GM19238 (cell line): ENCODE measurements at regions not wholly inside any gene's neighbourhood (a gene's known extent, or its start where the extent isn't known, plus 50 kb on each side); places are given as distances from the start of the nearest gene placed in this dataset.

Experiments used
- DNase-seq: peaks from one replicate; pipeline ENCODE4 v3.0.0; 2011; ENCODE audit warnings: low spot score; ENCODE audit not compliant: insufficient read length

DNA sequence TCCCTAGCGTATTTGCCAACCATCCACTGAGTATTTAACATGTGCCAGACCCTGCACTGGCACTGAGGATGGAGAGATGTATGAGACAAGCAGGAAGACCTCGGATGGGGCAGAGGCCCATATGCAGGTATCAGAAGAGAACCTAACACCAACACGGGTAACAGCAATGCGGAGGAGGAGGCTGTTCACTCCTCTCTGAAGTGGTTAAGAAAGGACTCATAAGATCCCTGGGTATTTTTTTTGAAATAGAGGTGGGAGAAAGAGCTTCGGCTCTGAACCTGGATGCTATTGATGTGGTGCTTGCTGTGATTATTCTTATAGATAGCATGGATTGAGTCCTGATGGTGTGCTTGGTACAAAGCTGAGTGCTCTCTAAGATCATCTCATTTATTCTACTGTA is 418.3 kb downstream of the LPIN1 start:
- no peak for DNase-seq

DNA sequence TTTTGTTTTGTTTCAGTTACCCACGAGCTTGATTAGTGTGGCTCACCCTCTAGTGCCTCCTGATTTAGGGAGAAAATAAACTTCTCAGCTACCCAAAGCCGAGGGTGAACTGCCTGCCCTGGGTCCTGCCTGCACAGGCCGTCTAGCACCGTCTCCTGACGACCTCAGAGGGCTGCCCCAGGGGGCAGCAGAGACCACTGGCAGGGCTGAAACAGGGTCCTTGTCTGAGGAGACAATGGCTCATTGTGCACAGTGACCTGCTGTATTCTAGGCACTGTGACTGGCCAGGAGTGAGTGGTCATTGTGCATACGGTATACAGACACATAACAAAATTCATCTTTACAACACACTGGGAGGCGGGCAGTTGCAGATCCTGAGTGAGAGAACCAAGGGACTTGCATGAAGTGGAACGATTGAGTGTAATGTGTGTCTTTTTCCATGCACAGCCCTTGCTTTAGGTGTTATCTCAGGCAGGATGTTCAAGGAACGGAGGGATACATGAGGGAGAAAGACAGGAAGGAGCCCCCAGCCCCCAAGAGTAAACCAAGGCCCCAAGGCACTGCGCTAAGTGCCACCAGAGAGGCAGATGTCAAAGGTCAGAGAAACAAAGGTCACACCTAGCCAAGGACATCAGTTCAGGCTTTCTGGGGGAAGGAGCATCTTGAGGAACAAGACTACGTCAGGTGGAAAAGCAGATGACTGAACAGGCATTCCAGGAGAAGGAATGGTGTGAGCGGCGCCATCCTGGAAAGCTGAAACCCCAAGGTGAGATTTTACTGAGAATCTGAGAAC is 421.3 kb downstream of the LPIN1 start:
- no peak for DNase-seq

DNA sequence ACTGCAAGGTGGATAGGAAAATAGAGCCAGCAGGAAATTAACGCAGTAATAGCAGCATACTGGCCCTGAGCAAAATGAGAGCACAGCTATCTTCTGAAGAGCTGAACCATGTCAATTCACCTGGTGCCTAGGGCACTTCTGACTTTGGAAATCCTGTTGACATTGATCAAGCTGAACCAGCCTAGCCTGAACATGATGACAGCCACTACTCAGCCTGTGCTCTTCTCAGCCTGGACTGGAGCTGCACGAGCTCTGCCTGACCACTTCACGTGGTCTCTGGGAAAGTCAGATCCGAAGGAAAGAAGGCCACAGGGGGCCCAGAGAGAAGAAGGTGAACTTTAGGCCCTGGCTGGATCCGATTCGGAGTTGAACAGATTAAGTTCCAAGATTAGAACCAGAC is 421.9 kb downstream of the LPIN1 start:
- no peak for DNase-seq

DNA sequence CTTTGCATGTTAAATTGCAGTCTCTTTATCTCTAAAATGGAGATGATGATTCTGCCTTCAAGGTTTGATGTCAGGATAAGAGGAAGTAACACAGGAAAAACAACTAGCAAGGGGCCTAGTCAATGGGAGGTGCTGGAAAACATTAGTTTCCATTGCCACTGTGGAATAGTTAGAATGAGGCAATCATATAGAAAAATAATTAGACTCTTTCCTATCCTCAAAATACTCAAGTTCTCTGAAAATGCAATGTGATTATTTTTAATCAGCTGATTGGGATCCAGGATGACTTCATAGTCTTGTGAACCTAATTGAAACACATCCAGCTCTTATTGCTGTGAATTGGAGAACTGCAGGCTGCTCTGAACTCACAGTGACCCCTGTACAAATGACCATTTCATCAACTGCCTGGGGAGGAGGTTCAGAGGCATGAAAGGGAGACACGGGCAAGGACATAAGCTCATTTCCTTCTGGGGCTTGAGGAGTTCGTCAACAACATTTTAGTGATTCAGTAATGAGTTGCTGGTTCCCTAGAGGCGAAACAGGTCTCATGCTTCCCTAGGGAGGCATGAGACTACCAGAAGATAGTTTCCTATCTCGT is 422.5 kb downstream of the LPIN1 start:
- no peak for DNase-seq

DNA sequence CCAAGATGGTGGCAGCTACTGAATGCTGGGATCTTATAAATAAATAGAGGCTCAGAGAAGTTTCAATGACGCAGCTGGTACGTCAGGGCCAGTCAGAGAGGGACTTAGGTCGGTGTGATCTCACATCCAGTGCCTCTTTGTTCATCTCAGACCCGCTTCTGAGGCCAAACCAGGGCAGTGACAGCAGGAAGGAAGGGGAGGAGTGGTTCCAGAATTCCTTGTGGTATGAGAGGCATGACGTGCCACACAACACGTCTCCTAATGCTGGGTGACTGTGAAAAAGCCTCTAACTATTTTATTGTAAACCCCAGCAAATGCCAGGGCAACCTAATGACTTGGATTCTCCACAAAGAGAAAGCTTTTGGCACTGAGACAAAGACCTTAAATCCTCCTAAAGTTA is 423.3 kb downstream of the LPIN1 start:
- no peak for DNase-seq

DNA sequence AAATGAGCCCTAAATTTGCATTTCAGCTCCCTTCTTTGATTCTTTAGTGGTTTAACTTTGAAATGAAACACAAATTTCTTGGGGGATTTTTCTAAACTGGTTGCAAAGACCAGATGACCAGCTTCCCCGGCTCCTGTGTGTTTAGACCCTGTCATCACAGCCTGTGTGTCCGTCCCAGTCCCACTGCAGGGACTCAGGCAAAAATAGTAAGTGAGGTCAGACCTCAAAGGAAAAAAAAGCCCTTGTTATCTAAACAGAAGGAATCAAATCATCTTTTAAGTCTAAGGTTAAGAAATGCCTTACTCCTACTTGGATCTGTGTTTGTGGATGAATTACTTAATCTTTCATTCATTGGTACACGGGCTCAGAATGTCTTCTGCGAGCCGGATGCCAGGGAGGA is 423.7 kb downstream of the LPIN1 start:
- no peak for DNase-seq

DNA sequence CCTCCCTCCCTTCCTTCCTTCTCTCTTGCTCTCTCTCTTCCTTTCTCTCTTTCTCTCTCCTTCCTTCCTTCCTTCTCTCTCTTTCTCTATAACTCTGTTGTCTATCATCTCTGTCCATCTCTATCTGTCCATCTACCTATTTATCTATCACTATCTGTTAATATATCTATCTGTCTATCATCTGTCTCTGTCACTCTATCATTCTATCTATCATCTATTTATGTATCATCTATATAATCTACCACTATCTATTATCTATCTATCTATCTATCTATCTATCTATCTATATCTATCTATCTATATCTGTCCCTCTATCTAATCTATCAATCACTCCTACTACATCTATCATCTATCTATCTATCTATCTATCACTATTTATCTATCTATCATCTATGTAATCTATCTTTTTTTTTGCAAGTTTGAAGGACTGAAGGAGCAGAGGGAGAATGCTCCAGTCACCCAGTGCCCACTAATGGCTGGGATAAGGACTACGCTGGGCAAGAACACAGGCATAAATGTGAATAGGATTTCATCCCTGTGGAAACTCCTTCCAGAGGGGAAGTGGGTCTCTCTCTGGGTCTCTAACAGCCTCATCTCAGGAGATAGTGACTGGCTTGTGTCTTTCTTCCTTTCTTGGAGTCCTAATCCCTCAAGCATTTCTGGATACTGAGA is 427.0 kb downstream of the LPIN1 start:
- DNase-seq, result no peak

DNA sequence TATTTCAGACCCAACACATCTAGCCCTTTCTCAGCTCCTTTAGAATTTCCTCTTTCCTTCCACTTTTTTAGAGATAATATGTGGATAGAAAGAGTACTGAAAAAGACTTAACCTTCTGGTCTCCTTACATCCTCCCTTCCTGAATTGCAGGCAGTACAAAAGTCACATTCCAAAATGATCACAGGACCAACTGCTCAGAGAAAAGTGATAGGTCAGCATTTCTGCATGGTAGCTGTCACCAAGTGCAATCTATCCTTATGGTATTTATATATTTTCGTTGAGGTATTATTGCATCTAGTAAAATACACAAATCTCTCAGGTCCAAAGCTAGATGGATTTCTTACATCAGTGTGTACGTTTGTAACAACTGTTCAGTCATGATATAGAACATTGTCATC is 427.5 kb downstream of the LPIN1 start:
- no peak for DNase-seq

DNA sequence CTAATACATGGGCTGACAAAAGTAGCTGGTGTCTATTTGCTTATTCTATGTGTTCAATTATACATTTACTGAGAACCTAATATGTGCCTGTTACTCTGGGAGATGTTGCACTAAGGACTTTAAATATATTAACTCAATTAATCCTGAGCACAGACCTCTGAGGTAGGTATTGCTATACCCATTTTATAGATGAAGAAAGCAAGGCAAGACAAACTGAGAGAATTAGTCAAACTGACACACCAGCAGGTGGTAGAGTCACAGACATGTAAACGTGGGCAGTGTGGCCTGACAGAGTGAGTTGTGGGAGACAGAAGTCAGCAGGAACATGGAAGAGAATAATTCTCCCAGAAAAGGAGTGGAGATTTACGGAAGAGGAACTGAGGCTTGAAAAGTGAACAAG is 428.9 kb downstream of the LPIN1 start:
- DNase-seq, result no peak

DNA sequence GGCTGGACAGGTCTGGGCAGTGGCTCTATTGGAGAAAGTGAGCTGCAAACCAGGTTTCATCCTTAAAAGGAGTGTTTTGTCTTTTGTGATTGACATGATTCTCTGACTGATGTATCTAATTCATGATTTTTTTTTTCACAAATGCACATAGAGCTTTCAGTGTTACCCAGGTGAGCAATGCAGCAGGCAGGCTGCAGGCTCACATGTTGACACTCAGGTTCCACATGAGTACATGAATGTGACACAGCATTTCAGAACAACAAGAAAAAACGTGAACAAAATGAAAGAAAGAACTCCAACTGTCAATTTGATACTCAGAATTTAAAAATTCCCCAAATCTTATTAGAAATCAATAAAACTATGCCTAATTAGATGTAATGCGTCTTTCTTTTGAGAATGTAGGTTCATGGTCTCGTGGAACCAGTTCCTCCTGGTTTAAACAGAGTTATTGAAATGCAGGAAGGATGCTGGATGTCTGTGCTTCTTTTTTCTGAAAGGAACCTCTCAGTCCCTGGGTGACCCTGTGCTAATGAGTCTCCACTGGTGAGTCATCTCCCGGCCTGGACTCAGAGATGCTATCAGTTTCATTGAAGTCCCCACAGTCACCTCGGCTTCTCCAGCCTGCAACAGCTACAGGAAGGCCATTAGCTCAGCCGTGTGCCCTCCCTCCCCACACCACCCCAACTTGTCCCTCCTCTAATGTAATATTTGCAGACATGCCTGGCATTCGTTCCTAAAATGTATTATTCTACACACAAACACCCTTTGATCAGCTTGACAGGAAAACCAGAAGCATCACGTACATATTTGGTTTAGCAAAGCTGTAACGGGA is 430.4 kb downstream of the LPIN1 start:
- DNase-seq, result peak; percentile 43

DNA sequence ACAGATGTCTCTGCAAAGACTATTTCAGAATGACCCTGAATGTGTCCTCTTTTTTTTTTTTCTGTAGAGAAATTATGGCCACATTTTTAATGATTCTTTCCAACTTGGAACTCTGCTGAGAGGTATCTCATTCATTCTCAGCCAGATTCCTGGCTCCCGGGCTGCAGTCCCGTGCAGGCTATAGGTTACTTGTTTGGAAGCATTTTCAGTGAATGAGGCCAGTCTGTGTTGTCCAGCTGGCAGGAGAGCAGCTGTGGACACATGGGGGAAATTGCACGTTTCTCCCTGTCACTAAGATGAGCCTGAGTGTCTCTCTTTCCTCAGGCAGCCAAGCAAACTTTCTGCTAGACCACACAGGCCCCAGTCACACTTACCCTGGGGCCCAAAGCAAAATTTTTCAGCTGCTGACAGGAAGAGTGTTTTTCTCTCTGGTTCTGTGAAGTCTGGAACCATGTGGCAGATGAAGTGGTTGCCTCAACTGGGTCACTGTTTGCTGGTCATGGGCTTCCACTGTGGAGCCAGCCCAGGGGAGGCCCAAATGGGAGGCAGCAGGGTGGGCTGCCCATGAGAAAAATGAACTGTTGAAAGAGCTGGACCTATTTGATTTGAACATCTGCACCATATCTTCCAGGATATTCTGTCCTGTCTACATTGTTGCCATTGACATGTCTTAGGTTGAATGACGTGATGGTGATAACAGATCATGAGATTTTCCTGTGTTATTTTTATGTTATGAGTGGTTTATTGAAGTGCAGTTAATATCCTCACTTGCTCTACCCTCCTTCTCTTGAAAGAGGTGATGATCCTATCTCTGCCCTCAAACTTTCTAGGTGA is 431.2 kb downstream of the LPIN1 start:
- DNase-seq, result peak; percentile 21

DNA sequence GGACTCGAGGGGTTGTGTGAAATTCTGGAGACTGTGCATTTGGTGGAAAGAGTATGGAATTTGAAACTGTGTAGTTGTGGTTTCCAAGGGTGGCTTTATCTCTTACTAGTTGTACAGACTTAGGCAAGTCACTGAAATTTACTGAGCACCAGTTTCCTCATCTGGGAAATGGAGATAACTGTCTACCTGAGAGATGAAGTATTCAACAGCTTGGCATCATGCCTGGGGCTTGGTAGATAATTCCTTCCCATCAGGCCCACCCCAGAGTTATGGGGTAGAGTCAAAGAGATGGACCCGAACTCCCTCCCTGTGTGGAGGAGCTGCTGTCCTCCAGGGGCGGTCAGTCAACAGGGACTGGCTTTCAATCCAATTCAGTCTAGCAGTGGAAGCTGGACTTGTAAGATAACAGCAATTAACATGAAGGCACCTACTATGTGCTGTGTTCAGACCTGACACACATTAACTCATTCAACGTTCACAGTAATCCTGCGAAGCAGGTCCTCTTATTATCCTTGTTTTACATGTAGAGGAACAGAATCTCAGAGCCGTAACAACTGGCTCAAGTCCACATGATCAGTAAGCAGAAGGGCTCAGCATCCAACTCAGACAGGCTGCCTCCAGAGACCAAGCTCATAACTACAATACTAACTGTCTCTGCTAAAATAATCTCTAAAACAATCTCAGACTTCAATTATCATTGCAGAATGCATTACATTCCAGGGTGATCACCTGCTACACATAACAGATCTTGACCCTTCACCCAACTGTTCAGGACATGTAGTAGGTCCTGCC is 432.1 kb downstream of the LPIN1 start:
- no peak for DNase-seq

DNA sequence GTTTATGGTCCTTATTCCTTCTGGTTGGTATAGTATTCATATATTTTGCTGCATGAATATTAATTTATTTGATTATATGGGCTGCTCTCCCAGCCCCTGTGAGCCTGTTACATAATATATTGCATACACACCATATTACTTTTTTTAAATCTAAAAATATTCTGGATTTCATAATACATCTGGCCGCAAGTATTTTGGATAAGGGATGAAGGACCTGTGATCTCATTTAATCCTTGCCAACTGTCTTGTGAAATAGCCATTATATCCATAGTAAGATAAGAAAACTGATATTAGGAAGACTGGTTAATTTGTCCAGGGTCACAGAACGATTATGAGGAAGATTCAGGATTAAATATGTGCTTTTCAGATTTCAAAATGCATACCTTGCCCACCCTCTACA is 433.6 kb downstream of the LPIN1 start:
- no peak for DNase-seq

DNA sequence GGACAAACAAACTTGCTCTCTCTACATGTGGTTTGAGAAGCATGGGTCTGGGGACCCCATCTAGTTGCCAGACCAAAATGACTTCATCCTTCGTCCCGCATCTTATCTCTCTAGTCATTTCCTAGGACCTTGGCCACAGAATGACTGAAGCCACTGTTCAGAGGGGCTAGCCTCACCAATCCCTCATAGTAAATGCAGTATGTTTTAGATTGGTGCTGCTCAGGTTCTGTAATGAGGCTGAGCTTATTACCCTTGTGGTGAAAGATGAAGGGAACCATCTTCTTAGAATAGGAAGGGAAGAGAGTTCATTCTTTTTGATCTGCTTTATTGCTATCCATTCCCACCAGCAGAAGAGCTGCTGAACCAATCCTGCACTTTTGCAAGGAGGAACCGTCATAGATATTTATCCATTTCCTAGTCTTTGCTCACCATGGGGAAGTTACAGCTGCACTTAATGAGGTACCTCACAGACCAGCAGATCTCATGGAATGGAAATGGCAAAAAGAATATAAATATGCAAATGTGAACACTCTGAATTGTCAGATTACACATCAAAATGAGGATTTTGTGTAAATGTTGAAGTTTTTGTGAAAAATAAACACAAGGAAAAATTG is 436.7 kb downstream of the LPIN1 start:
- no peak for DNase-seq

DNA sequence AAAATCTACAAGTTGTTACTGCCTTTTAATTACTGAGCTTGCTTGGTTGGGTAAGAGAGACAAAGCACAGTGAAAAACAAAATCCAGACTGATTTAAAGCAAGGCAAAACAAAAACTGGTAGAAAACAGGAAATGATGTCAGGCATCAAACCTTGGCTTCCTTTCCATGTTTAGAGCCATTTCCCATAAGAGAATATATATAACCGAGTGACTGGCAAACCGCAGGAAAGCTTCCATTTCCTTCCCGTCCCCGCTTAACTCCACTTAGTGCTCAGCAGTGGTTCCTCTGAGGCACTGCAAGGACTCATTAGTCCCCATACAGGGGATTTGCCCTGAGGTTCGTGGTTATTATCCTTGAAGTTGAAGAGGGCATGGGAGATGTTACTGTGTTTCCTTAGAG is 446.3 kb downstream of the LPIN1 start:
- no peak for DNase-seq

DNA sequence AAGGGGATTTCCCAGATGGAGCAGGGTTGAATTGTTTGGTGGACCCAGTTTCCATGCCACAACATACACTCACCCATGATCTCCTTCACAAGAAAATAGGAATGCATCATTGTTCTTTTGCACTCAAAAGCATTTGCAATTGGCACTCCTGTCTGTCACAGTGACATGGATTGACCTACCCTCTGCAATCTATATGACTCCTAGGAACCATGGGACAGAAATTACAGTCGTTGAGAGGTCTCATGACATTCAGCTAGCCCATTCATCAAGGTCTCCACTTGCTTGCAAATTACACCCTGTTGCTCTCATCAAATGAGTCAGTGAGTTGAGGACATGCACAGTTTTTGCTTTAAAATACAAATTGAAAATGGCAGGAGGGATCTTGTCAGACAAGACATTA is 448.5 kb downstream of the LPIN1 start:
- no peak for DNase-seq

DNA sequence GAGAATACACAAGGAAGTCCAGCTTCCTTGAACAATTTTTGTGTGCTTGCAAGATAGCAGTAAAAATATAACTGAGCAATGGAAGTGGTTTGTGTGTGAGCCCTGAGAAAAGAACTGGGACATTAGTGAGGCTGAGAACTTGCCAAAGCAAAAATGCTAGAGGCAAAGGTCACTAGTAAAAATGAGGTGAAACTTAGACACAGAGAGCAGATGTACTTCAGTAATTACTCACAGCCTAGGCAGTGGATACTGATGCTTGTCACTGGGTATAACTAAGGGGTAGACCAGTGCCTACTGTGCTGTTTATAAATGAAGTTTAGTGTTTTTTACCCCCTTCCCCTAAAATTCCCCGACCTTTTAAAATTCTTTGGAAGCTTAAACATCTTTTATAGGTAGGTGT is 450.1 kb downstream of the LPIN1 start:
- DNase-seq, result no peak

DNA sequence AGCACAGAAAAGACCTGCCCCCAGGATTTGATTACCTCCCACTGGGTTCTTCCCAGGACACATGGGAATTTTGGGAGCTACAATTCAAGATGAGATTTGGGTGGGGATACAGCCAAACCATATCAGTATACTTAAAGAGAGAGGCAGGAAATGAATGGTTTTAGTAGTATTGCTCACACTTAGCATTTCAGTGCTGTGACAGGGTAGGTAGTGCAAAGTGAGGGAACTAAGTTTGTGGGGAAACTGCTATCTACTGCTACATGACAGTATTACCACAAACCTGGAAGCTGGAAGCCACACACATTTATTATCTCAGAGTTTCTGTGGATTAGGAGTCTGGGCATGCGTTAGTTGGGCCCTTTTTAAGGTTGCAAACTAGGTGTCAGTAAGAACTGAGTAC is 450.7 kb downstream of the LPIN1 start:
- no peak for DNase-seq

DNA sequence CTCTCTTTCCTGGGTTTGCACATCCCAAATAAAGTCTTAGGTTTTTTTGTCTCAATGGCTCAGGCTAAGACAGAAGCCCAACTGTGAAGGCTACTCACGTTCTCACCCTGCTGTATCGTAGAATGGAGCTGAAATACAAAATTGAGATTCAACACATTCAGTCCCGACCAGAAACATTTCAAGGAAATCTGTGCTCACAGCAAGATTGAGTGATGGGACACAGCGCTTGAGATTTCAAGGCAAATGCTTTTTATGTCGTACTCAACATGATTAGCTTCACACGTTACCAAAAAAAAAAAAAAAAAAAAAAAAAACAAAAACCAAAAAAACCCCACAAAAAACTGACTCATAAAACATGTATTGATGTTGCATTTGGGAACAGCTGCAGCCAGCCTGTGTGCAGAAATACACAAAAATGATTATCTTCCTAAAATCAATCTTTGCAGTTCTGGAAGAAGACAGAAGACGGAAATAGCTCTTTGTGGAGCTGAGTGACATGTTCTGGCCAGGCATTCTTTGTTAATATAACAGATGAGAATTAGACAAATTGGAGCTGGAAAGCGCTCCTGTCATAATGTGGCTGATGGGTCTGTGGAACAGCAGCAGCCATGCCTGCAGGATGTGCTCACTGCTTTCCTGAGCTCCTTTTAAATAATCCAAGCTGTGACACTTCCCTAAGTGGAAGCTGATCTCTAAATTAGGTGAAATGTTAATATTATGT is 453.2 kb downstream of the LPIN1 start:
- DNase-seq, result no peak
